ENCODE measurements at regions not wholly inside any gene's neighbourhood (a gene's known extent, or its start where the extent isn't known, plus 50 kb on each side); places are given as distances from the start of the nearest gene placed in this dataset.
A peak's percentile ranks its signal among the peaks of the same experiment; 100 is the strongest.

DNA sequence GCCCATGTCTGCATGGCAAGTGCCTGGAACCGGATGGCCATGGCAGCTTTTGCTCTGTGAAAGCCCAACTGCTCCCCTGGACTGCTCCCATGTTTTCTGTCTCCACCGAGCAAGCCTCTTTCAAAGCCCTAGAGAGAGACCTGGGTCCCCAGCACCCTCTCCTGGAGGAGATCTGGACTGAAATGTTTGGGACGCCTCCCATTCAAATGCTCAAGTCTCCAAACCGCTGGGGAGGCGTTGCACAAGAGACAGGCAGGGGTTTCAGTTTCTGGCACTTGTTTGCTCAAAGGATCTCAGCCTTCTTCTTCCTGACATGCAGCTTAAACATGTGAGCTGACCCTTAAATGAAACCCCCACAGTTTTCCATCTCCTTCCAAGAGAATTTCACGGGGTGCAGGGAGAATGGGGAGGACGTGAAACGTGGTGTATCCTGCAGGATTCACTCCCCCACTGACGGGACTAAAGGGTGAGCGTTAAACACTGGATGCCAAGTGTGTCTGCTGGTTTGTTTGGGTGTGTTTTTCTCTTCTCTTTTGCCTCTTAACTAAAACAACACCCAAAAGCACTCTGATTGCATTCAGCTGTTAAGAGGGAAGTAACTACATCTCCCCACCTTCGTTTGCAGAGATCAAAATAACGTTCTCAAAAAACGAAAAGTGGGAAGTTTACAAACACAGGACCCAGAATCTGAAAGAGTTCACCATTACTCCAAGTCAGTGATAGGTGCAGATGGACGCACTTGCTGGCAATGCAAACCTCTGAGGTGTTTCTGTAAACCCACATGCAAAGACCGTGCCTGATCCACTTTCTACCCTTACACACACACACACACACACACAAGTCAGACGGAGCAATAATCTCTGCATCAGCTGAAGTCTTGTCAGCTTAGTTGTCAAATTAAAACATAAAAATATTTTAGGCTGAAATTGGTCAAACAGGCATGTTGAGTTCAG is 256.9 kb downstream of the C16orf95 start:
- peaks cover 51% of the 10 kb centered on the region for H3K4me1 ChIP-seq (ENCODE audit: insufficient read depth, low read length, poor library complexity, severe bottlenecking)
- peak overlapping the region; percentile 57 for H3K4me2 ChIP-seq (ENCODE audit: low read length)
- no peaks in the 10 kb centered on the region for H3K36me3 ChIP-seq (ENCODE audit: insufficient read depth, low read length)
- no peaks in the 10 kb centered on the region for H4K20me1 ChIP-seq (ENCODE audit: insufficient read depth, low read length)
- BruUV-seq (replicated peaks), result no TSS peak
- peak overlapping the region; percentile 37 for H3K27ac ChIP-seq (ENCODE audit: low read depth, low read length, poor library complexity, severe bottlenecking)
- peak overlapping the region; percentile 23 for H3K4me3 ChIP-seq (ENCODE audit: low read depth, low read length, poor library complexity, severe bottlenecking)
- H3K9me3 ChIP-seq (ENCODE audit: low read length), result no peaks in the 10 kb centered on the region
- intact Hi-C loops (cut with micrococcal nuclease; ENCODE audit: unreplicated experiment), result no loop called here
- POLR2A ChIA-PET, result interaction anchor here (0.5 kb wide), 1 partner anchor 106 kb away, joined by 6 read pairs; no protein-coding TSS in a partner anchor
- DNase-seq (ENCODE audit: low spot score), result peak; percentile 35
- TF ChIP-seq CTCF (conservative IDR thresholded peaks at IDR 0.05; ENCODE audit: low read length) (no peak), EZH2phosphoT487 (IDR thresholded peaks at IDR 0.05; ENCODE audit: borderline replicate concordance, low read depth, low read length) (no peak)
- peaks cover 16% of the 10 kb centered on the region; the same call in 1 of the 2 replicates for H3K79me2 ChIP-seq (ENCODE audit: insufficient read depth, low read depth, low read length)
- CTCF ChIA-PET (ENCODE audit: unreplicated experiment), result no interaction called here
- peak overlapping the region; percentile 54; the same call in 1 of the 2 replicates for H2AFZ ChIP-seq (ENCODE audit: low read length)
- H3K9me2 ChIP-seq (ENCODE audit: insufficient read depth, low read length), result no peaks in the 10 kb centered on the region

DNA sequence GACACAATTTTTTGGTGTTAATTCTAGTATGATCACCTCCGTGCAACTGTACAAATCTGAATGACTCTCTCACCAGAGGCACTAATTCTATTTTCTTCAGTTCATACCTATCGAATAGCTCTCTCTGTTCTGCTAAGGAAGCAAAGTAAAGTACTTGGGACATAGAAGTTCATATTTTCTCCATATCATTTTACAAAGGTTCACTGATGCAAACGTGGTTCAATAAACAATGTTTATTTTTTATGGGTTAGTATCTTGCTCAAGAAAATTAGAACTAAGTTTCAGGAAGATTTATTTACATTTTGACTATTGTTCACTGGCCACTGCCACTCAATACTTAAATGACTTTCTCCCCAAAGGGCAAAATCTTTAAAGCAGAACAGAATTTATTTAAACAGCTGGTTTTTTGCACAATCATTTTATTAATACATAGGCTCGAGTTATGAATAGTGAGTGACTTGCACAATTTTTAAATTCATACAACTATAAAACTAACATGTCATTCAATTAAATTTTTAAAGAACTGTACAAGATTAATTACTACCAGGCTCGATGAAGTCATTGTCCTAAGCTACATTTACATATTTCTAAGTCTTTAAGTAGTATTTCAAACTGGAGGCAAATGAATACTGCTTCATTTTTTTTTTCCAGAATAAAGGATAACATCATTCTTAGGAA is 255.8 kb downstream of the C16orf95 start:
- DNase-seq (ENCODE audit: low spot score), result no peak
- TF ChIP-seq EZH2phosphoT487 (IDR thresholded peaks at IDR 0.05; ENCODE audit: borderline replicate concordance, low read depth, low read length), result no peak
- no peak for TF ChIP-seq CTCF (conservative IDR thresholded peaks at IDR 0.05; ENCODE audit: low read length)
- ChIA-PET CTCF (ENCODE audit: unreplicated experiment) (no interaction called here), POLR2A (no interaction called here)
- peak overlapping the region; percentile 54; the same call in 1 of the 2 replicates for H2AFZ ChIP-seq (ENCODE audit: low read length)
- peak overlapping the region; percentile 37 for H3K27ac ChIP-seq (ENCODE audit: low read depth, low read length, poor library complexity, severe bottlenecking)
- H3K79me2 ChIP-seq (ENCODE audit: insufficient read depth, low read depth, low read length), result peaks cover 16% of the 10 kb centered on the region; the same call in 1 of the 2 replicates
- intact Hi-C loops (cut with micrococcal nuclease; ENCODE audit: unreplicated experiment), result no loop called here
- H3K4me3 ChIP-seq (ENCODE audit: low read depth, low read length, poor library complexity, severe bottlenecking), result peak overlapping the region; percentile 23
- no peaks in the 10 kb centered on the region for H4K20me1 ChIP-seq (ENCODE audit: insufficient read depth, low read length)
- H3K9me3 ChIP-seq (ENCODE audit: low read length), result no peaks in the 10 kb centered on the region
- H3K9me2 ChIP-seq (ENCODE audit: insufficient read depth, low read length), result no peaks in the 10 kb centered on the region
- no peaks in the 10 kb centered on the region for H3K36me3 ChIP-seq (ENCODE audit: insufficient read depth, low read length)
- H3K4me1 ChIP-seq (ENCODE audit: insufficient read depth, low read length, poor library complexity, severe bottlenecking), result peaks cover 62% of the 10 kb centered on the region
- no TSS peak for BruUV-seq (replicated peaks)
- peak overlapping the region; percentile 57 for H3K4me2 ChIP-seq (ENCODE audit: low read length)

Measured in OCI-LY7 (cell line).